ENCODE measurements at regions not wholly inside any gene's neighbourhood (a gene's known extent, or its start where the extent isn't known, plus 50 kb on each side); places are given as distances from the start of the nearest gene placed in this dataset.

DNA sequence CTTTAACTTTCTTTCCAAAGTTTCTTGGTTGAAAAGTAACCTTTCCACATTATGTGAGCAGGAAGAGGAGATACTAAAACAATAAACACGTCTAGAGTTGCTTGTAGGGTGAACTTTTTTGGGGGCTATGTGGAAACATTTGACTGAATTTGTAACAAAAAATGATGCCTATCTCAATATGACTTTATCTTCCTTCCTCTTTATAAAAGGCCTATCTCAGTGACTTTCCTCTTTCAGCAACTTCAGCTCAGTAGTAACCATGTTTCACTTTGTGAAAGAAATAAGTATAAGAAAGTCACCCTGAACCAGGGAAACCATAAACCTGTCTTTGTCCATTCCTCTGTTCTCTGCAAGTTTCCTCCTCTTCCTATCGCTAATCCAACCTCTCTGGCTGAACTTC is 124.7 kb upstream of the TMEM164 start:
- DNase-seq (no peak), ATAC-seq (no peak)
- H3K27ac ChIP-seq: no peak overlapping the region
- no peaks in the 10 kb centered on the region for H3K9me3 ChIP-seq
- no peaks in the 10 kb centered on the region for H3K36me3 ChIP-seq
- intact Hi-C loops (cut with DNase I; ENCODE audit: low total_unique reads) (no loop called here), in situ Hi-C loops (cut with MboI; ENCODE audit: low sequenced_read_pairs in 4 of 4) (loop anchor here in 3 of 4 donors (25.0 kb wide), 1 partner anchor 391 kb away; the partner anchor contains the start of gene GUCY2F (in 3 of the 3))
- no peak overlapping the region for H3K4me3 ChIP-seq
- TF ChIP-seq, protein P1, sequence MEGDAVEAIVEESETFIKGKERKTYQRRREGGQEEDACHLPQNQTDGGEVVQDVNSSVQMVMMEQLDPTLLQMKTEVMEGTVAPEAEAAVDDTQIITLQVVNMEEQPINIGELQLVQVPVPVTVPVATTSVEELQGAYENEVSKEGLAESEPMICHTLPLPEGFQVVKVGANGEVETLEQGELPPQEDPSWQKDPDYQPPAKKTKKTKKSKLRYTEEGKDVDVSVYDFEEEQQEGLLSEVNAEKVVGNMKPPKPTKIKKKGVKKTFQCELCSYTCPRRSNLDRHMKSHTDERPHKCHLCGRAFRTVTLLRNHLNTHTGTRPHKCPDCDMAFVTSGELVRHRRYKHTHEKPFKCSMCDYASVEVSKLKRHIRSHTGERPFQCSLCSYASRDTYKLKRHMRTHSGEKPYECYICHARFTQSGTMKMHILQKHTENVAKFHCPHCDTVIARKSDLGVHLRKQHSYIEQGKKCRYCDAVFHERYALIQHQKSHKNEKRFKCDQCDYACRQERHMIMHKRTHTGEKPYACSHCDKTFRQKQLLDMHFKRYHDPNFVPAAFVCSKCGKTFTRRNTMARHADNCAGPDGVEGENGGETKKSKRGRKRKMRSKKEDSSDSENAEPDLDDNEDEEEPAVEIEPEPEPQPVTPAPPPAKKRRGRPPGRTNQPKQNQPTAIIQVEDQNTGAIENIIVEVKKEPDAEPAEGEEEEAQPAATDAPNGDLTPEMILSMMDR (IDR thresholded peaks at IDR 0.05 in 4 of 5, conservative IDR thresholded peaks at IDR 0.05 in 1 of 5): no peak
- TF ChIP-seq POLR2A (IDR thresholded peaks at IDR 0.05): no peak
- H3K27me3 ChIP-seq: no peaks in the 10 kb centered on the region
- H3K4me1 ChIP-seq: no peaks in the 10 kb centered on the region

DNA sequence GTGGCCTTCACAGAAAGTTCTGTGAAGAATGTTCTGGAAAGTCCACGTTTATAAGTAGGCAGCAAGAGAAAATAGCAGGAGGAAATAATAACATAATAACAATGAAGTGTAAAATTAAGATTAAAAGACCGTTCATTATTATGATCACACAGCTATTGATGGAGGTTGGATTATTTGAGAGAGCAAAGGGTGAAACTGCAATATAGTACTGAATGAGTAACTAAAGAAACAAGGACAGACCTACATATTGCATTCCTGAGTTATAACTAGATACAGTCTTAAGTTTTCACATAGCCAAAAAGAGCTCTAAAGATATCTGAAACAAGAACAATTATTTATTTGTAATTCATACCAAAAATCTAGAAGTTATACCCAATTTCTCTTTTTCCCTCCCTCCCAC is 122.9 kb upstream of the TMEM164 start:
- ATAC-seq: no peak
- in situ Hi-C loops (cut with MboI; ENCODE audit: low sequenced_read_pairs in 4 of 4): loop anchor here (10.0 to 25.0 kb wide), 3 partner anchors 165 to 395 kb away; partner anchors contain the start of gene GUCY2F (in 4 of the 4)

DNA sequence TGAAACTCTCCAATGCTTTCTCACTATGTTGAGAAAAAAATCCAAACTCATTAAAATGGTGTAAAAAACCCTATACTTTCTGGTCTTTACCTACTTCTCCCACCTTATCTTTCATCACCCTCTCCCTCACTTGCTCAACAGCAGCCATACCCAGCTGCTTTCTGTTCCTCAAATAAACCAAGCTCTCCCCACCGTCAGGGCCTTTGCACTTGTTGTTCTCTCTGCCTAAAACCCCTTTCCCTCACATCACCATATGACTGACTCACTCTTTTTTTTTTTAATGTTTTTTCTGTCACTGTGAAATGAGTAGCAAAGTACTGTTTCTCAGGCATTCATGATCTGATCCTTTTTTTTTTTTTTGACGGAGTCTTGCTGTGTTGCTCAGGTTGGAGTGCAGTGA is 122.3 kb upstream of the TMEM164 start:
- ATAC-seq (no peak), DNase-seq (peak in 1 of 2 donors; percentile 16)
- Histone ChIP-seq H3K9me3 (no peaks in the 10 kb centered on the region), H3K27me3 (no peaks in the 10 kb centered on the region), H3K36me3 (no peaks in the 10 kb centered on the region), H3K27ac (no peak overlapping the region), H3K4me3 (no peak overlapping the region), H3K4me1 (no peaks in the 10 kb centered on the region)
- in situ Hi-C loops (cut with MboI; ENCODE audit: low sequenced_read_pairs in 4 of 4): loop anchor here (10.0 to 25.0 kb wide), 3 partner anchors 166 to 396 kb away; partner anchors contain the start of gene GUCY2F (in 4 of the 4)
- intact Hi-C loops (cut with DNase I; ENCODE audit: low total_unique reads): no loop called here
- no peak for TF ChIP-seq POLR2A (IDR thresholded peaks at IDR 0.05)
- TF ChIP-seq, protein P1 (IDR thresholded peaks at IDR 0.05 in 4 of 5, conservative IDR thresholded peaks at IDR 0.05 in 1 of 5): no peak

More for the DNA sequence above, 122.9 kb upstream of the TMEM164 start:
- intact Hi-C loops (cut with DNase I; ENCODE audit: low total_unique reads): no loop called here
- Histone ChIP-seq H3K4me3 (no peak overlapping the region), H3K27me3 (no peaks in the 10 kb centered on the region), H3K27ac (no peak overlapping the region), H3K4me1 (no peaks in the 10 kb centered on the region), H3K36me3 (no peaks in the 10 kb centered on the region), H3K9me3 (no peaks in the 10 kb centered on the region)
- DNase-seq: no peak
- TF ChIP-seq, protein P1 (IDR thresholded peaks at IDR 0.05 in 4 of 5, conservative IDR thresholded peaks at IDR 0.05 in 1 of 5): no peak
- no peak for TF ChIP-seq POLR2A (IDR thresholded peaks at IDR 0.05)

DNA sequence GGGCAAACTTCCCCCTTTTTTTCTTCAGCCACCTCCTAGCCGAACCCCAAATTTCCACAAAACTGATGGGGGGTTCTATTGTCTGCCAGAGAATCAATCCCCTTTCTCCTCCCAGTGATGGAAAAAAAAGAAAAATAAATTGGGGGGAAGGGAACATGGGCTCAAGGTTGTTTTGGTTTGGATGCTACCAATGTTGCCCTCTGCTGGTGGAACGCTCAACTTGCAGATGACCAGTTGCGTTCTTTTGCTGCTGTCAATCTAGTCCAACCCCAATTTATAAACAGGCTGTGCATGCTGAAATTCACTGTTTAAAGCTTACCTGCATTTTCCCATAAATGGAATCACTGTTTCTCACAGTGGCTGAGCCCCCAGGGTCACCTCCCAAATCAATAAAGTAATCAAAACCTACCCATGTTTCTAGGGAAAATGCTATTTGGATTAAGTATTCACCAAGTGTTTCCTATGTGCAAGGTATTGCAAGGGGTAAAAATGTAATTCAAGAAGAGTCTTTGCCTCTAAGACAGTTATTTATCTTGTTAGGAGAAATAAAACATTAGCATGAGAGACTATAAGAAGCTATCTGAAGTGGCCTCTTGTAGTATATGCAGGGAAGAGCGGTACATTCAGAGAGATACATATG is 116.7 kb upstream of the TMEM164 start:
- Histone ChIP-seq H3K9me3 (no peaks in the 10 kb centered on the region), H3K4me3 (no peak overlapping the region), H3K27ac (no peak overlapping the region), H3K36me3 (no peaks in the 10 kb centered on the region), H3K27me3 (peaks cover 0 to 4% (median 0%) of the 10 kb centered on the region in 3 donors), H3K4me1 (no peaks in the 10 kb centered on the region)
- ATAC-seq: no peak
- in situ Hi-C loops (cut with MboI; ENCODE audit: low sequenced_read_pairs in 4 of 4) (loop anchor here (10.0 to 25.0 kb wide), 3 partner anchors 171 to 401 kb away; partner anchors contain the start of gene GUCY2F (in 4 of the 4)), intact Hi-C loops (cut with DNase I; ENCODE audit: low total_unique reads) (loop anchor here (5.0 kb wide), 1 partner anchor 174 kb away; no protein-coding TSS in a partner anchor)
- TF ChIP-seq, protein P1 (IDR thresholded peaks at IDR 0.05 in 4 of 5, conservative IDR thresholded peaks at IDR 0.05 in 1 of 5): peak; percentile 16 to 68 (median 45)
- no peak for TF ChIP-seq POLR2A (IDR thresholded peaks at IDR 0.05)
- no peak for DNase-seq
